ENCODE measurements at regions not wholly inside any gene's neighbourhood (a gene's known extent, or its start where the extent isn't known, plus 50 kb on each side); places are given as distances from the start of the nearest gene placed in this dataset.

DNA sequence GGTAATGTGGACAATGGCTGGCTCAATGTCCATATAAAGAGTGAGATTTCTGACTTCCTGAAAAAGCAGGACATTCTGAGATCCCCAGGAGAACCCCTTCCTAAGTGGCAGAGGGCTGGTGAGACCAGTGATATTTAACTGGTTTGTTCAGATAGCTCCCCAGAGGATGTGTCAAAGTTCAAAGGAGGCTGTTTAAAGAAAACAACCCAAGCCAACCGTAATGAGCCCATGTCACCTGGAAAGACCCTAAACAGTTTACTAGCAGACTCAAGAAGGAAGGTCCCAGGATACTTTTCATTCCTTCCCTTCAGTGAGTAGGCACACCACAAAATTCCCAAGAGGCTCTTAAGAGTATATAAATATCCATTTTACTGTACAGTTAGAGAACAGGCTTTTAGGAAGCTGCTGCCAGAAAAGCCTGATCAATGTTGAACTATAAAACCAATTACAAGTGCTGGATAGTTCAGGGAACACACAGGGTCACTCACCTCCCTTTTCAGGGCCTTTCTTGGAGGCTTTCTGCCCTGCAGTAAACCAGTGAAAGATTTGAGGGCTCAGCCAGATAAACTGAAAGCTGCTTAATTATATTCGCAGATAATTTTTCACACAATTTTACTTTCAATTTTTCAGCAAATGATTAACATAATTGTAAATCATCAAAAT lies 293.5 kb downstream of the ASXL3 start:
- H3K27me3 ChIP-seq: no peaks in the 10 kb centered on the region
- WGBS, 2 donors: 72 to 76% methylated on average over 2 of the region's 2 CpGs
- intact Hi-C loops (cut with DNase I; ENCODE audit: low total_unique reads): no loop called here
- no peak for TF ChIP-seq POLR2A (IDR thresholded peaks at IDR 0.05)
- TF ChIP-seq, protein P1, sequence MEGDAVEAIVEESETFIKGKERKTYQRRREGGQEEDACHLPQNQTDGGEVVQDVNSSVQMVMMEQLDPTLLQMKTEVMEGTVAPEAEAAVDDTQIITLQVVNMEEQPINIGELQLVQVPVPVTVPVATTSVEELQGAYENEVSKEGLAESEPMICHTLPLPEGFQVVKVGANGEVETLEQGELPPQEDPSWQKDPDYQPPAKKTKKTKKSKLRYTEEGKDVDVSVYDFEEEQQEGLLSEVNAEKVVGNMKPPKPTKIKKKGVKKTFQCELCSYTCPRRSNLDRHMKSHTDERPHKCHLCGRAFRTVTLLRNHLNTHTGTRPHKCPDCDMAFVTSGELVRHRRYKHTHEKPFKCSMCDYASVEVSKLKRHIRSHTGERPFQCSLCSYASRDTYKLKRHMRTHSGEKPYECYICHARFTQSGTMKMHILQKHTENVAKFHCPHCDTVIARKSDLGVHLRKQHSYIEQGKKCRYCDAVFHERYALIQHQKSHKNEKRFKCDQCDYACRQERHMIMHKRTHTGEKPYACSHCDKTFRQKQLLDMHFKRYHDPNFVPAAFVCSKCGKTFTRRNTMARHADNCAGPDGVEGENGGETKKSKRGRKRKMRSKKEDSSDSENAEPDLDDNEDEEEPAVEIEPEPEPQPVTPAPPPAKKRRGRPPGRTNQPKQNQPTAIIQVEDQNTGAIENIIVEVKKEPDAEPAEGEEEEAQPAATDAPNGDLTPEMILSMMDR (IDR thresholded peaks at IDR 0.05): no peak
- H3K36me3 ChIP-seq (ENCODE audit: low read depth, missing control alignments): no peaks in the 10 kb centered on the region
- H3K4me1 ChIP-seq: no peaks in the 10 kb centered on the region
- H3K9me3 ChIP-seq: no peaks in the 10 kb centered on the region
- no peak for DNase-seq
- H3K27ac ChIP-seq: no peak overlapping the region
- H3K4me3 ChIP-seq: no peak overlapping the region

DNA sequence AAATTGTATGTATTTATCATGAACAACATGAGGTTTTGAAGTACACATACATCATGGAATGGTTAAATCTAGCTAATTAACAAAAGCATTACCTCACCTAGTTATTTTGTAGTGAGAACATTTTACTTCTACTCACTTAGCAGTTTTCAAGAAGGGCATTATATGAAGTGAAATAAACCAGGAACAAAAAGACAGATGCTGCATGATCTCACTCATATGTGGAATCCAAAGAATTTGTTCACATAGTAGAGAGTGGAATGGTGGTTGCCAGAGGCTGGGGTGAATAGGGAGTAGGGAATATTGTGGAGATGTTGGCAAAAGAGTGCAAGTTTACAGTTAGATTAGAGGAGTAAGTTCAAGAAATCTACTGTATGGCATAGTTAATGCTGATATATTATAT lies 292.0 kb downstream of the ASXL3 start:
- Histone ChIP-seq H3K27ac (no peak overlapping the region), H3K4me1 (no peaks in the 10 kb centered on the region), H3K27me3 (no peaks in the 10 kb centered on the region), H3K36me3 (ENCODE audit: low read depth, missing control alignments) (no peaks in the 10 kb centered on the region), H3K9me3 (no peaks in the 10 kb centered on the region), H3K4me3 (no peak overlapping the region)
- TF ChIP-seq POLR2A (IDR thresholded peaks at IDR 0.05): no peak
- TF ChIP-seq, protein P1 (IDR thresholded peaks at IDR 0.05): no peak
- no peak for DNase-seq
- intact Hi-C loops (cut with DNase I; ENCODE audit: low total_unique reads): no loop called here

DNA sequence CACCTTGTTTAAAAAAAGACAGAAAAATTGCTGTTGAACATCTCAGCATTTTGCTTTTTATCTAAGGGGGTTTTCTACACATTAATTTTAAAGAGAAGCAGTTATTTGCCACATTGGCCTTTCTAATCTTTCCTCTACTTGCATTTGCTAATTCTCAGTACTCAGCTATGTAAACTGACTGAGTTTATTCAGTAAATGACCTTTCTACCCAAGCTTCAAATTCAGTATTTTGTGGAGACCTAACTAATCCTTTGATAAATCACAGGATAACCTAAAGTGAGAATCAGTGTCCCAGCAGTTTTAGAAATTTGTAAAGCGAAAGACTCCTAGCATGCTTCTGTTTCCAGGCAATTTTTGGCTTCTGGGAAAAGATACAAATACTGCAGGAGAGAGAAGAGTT lies 288.4 kb downstream of the ASXL3 start:
- Histone ChIP-seq H3K4me3 (no peak overlapping the region), H3K36me3 (ENCODE audit: low read depth, missing control alignments) (no peaks in the 10 kb centered on the region), H3K4me1 (no peaks in the 10 kb centered on the region), H3K27me3 (no peaks in the 10 kb centered on the region), H3K27ac (no peak overlapping the region), H3K9me3 (no peaks in the 10 kb centered on the region)
- 65 to 75% methylated on average over 1 of the region's 1 CpG for WGBS, 2 donors
- intact Hi-C loops (cut with DNase I; ENCODE audit: low total_unique reads): no loop called here
- TF ChIP-seq, protein P1 (IDR thresholded peaks at IDR 0.05): no peak
- no peak for TF ChIP-seq POLR2A (IDR thresholded peaks at IDR 0.05)
- DNase-seq: no peak

DNA sequence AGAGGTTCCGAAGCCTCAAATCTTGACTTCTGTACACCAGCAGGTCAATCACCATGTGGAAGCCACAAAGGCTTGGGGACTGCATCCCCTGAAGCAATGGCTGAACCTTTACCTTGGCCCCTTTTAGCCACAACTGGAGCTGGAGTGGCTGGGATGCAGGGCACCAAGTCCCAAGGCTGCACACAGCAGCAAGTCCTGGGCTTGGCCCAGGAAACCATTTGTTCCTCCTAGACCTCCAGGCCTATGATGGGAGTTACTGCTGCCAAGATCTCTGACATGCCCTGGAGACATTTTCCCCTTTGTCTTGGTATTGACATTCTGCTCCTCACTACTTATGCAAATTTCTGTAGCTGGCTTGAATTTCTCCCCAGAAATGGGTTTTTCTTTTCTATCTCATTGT lies 285.9 kb downstream of the ASXL3 start:
- Histone ChIP-seq H3K36me3 (ENCODE audit: low read depth, missing control alignments) (no peaks in the 10 kb centered on the region), H3K4me1 (no peaks in the 10 kb centered on the region), H3K27ac (no peak overlapping the region), H3K4me3 (no peak overlapping the region), H3K9me3 (no peaks in the 10 kb centered on the region), H3K27me3 (no peaks in the 10 kb centered on the region)
- DNase-seq: no peak
- TF ChIP-seq, protein P1 (IDR thresholded peaks at IDR 0.05): no peak
- no peak for TF ChIP-seq POLR2A (IDR thresholded peaks at IDR 0.05)
- WGBS, 2 donors: 100% methylated on average over 1 of the region's 1 CpG; no CpG with 5 or more reads in 1 of the 2 donors
- intact Hi-C loops (cut with DNase I; ENCODE audit: low total_unique reads): no loop called here

DNA sequence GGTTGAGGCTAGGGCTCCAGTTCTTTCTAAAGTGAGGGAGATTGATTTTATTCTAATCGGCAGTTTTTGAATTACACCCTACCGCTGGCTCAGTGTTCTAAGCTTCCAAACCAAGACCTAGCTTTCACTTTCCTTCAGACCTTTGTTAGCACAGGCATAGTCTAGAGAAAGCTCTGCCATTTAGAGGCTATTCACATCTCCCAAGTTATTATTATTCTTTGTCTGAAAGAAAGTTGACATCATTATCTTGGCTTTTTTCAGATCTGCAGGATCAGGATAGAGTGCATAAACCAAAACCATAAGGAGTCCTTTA lies 276.8 kb downstream of the ASXL3 start:
- Histone ChIP-seq H3K27me3 (no peaks in the 10 kb centered on the region), H3K9me3 (no peaks in the 10 kb centered on the region), H3K4me3 (no peak overlapping the region), H3K36me3 (ENCODE audit: low read depth, missing control alignments) (no peaks in the 10 kb centered on the region), H3K4me1 (no peaks in the 10 kb centered on the region), H3K27ac (no peak overlapping the region)
- 98 to 100% methylated on average over 2 of the region's 2 CpGs for WGBS, 2 donors
- intact Hi-C loops (cut with DNase I; ENCODE audit: low total_unique reads): no loop called here
- TF ChIP-seq POLR2A (IDR thresholded peaks at IDR 0.05): no peak
- TF ChIP-seq, protein P1 (IDR thresholded peaks at IDR 0.05): no peak
- no peak for DNase-seq
